GM19035 (cell line): ENCODE measurements at regions not wholly inside any gene's neighbourhood (a gene's known extent, or its start where the extent isn't known, plus 50 kb on each side); places are given as distances from the start of the nearest gene placed in this dataset.

Source experiments
- ATAC-seq: cut with Tn5 transposase; IDR thresholded peaks from one replicate; pipeline ENCODE4 v1.9.1; 2021; ENCODE audit not compliant: unreplicated experiment

- no peak for ATAC-seq
Measured at GRCh38 chr6:8513174-8513573, 77.8 kb upstream of the SLC35B3 start.

- no peak for ATAC-seq
Measured at GRCh38 chr6:8507286-8507685, 71.9 kb upstream of the SLC35B3 start.

GRCh38 chr6:8506126-8506525 is 70.8 kb upstream of the SLC35B3 start:
- ATAC-seq, result no peak

DNA sequence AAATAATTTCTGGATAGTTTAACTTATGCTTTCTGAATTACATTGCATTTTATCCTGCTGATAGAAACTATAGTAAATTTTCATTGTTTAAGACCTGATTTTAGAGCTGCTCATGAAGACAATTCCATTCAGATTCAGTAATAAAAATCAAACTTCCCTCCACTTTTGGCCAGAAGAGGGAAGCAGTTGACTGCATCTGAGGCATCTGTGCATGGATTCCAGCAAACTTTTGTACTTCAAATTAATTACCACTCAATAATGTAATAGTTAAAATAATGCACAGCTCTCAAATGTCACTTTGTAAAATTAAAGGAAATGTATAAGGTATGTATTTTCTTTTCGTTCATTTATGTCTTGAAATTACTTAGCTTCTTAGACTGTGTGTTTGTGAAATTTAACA is 64.2 kb upstream of the SLC35B3 start:
- no peak for ATAC-seq

- ATAC-seq, result no peak
Measured at GRCh38 chr6:8494730-8495129, 59.4 kb upstream of the SLC35B3 start.

DNA sequence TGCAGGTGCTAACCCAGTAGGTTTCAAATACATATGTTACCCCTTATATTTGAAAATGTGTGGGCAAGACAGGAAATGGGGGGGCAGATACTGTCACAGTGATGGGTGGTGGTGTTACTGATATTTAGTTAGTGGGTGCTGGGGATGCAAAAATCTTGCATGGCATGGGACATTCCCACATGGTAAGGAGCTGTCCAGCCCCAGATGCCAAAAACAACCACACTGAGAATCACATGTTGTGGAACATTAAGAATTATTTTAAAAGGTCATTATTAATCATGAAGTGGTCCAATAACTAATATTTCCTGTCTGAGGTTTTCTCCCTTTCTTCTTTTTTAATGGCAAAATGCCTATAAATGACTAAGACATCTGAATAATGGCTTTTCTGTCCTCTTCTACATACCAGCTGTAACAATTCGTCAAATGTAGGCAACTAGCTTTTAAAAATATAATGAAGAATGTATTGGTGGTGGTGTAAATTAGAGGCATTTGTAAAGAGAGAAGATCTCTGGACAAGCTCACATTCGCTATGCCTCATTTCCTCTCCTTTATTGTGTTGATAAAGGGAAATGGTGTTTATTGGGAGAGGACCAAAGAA is 57.3 kb upstream of the SLC35B3 start:
- ATAC-seq, result no peak
